DMS 273 treated with DMSO at 0.1 percent for 48 hours (cell line): ENCODE measurements at regions not wholly inside any gene's neighbourhood (a gene's known extent, or its start where the extent isn't known, plus 50 kb on each side); places are given as distances from the start of the nearest gene placed in this dataset.
A peak's percentile ranks its signal among the peaks of the same experiment; 100 is the strongest.
"Not testable (repeated sequence)": the region's sequence is repeated elsewhere in the genome, so short reads cannot be mapped to it uniquely, and the experiment has no call there.

Experiments
- DNase-seq: peaks from one replicate; lab custom pipeline; 2025; lab: John Stamatoyannopoulos, UW

DNA sequence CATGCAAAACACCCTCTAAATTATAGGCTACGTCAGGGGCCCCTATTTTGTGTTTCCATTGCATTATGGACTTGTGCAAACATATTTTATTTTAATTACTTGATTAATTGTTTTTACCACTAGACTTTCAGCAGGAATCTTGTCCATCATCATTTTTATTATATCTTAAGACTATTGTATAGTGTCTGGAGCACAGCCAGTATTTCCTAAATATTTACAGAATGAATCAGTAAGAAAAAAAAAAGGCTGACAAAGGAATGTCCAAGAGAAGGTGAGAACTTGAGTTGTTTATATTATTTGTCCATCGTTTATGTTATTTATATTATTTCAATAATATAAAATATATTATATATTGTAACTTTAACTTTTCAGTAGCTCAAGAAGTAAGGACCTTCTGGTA lies 664.7 kb downstream of the SLC6A15 start:
- no peak for DNase-seq

DNA sequence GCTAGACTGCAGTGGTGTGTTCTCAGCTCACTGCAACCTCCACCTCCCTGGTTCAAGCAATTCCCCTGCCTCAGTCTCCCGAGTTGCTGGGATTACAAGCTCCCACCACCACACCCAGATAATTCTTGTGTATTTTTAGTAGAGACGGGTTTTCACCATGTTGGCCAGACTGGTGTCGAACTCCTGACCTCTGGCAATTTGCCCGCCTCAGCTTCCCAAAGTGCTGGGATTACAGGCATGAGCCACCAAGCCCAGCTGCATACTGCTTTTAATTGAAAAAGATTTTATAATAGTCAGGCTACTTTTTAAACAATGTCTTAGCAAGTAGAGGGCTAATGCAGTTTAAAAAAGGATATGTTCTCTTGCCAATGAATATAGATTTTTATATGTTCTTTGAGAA lies 668.9 kb downstream of the SLC6A15 start:
- no peak for DNase-seq

DNA sequence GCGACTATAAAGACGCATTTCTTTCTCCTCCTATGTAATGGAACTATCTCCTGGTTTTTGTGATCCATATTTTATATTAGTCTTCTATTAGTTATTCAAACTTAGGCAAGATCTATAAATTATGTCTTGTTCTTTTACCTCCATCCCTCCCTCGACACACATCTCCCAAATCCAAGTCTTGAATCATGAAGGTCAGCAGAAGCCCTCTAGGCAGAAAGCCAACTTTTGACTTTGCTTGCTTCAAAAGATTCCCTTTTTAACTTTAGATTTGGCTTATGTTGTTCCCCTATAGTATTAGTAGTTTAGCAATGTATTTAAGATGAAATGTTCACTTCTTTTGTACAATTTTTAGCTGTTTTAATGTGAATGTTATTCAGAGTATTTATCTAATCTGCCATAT lies 689.8 kb downstream of the SLC6A15 start:
- DNase-seq, result no peak

DNA sequence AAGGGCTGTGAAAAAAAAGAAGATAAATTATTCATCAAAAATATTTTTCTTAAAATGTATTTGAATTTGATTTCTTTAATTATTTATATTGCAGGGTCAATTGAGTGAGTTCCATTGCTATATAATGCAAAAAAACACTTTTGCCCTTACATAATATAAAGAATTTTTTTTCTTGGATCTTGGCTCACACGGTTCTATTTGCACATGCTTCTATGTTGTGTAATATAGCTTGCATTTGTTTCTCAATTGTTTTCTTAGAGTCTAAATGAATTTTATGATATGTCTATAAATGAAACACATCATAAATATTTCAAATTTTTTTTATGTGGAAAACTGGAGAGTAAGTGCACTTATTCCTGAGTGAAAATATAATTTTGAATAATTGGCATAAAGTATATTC lies 694.2 kb downstream of the SLC6A15 start:
- DNase-seq, result no peak

DNA sequence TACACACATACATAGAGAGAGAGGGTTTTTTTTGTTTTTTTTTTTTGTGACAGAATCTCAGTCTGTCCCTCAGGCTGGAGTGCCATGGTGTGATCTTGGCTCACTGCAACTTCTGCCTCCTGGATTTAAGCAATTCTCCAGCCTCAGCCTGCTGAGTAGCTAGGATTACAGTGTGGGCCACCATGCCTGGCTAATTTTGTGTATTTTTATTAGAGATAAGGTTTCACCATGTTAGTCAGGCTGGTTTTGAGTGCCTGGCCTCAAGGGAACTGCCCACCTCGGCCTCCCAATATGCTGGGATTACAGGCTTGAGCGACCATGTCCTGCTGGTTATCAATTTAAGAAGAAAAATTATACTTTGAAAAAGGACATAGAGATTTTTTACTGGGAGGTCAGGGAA lies 710.6 kb downstream of the SLC6A15 start:
- DNase-seq, result peak; percentile 21

DNA sequence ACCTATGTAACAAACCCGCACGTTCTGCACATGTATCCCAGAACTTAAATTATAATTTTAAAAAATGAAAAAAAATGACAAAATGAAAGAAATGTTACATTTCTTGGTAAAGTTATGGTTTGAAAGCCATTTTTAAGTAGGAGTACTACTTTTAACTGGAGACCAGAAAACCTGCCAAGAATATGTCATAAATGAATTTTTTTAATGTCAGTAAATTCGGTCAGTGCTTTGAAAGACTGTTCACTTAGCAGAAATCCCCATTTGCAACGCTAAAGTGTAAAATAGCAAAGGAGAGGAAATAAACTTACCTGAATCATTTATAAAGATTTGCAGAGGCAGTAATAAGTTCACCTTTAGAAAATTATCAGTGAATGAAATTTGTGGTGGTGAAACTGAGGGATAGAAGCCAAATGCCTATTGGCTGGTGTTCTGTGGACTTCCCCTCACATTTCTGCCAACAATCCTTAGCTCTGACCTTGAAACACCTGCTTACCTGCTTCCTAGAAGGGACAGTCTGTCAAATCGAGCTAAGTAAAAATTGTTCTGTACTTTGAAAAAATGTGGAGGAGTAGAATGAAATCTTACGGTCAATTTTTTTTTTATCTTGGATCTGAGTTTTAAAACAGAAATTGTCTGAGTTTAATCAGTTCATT lies 714.2 kb downstream of the SLC6A15 start:
- no peak for DNase-seq

DNA sequence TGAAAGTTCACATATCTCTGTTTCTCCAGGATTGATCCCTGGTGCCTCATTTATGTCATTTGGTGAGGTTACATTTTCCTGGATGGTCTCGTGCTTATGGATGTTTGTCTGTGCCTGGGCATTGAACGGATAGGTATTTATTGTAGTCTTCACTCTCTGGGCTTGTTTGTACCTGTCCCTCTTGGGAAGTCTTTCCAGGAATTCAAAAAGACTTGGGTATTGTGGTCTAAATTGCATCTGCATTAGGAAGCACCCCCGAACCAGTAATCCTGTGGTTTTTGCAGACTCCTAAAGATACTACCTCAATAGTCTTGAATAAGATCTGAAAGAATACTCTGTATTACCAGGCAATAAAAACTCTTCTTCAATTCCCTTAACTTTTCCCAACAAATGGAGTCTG lies 720.8 kb downstream of the SLC6A15 start:
- no peak for DNase-seq

DNA sequence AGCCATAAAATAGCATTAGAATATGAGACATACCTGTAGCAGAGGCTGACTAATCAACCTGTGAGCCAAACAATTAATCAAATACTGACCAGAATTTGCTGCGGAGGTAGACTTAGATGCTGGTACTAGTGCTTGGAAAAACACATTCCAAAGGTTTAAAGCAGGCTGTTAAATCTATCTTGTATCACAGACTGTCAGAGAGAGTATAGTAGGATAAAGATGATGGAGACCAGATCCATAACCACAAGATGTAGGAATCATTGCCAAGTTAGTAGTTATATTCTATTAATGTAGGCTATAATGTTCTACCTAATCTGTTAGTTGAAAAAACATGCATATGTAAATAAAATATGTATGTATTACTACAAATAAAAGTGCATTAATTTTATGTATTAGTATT lies 726.2 kb downstream of the SLC6A15 start:
- DNase-seq, result no peak

DNA sequence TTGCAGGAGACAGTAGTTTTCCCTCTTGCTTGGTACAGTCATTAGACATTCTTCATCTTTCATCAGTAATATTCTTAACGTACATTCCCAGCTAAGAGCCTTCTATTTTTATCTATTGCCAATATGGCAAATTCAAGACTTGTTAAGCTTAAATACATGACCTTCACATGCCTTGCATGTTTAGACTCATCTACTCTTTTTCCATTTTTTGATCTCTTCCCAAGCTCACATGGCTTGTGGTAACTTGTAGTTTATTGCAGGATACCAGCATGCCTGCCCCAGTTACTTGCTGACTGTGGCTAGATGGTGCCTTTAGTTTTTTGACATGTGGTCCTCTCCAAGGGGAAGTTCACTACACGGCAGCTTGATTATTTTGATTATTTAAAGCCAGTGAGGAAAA lies 729.0 kb downstream of the SLC6A15 start:
- DNase-seq, result no peak

DNA sequence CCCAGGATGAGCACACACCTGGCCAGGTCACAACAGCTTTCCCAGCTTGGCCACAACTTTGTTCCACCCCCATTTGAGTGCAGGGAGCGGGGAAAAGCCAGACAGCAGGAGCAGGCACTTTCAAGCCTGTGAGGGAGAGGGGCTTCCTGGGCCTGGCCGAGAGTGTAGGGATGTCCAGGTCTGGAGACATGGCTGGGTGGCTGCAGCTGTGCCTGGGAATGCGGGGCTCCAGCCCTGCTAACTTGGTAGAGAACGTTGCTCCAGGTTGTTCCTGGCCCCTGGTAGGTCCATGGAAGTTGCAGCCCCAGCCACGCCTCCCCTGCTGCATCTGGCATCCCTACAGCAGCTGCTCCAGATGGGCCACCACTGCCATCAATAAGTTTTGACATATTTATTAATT lies 738.5 kb downstream of the SLC6A15 start:
- no peak for DNase-seq

DNA sequence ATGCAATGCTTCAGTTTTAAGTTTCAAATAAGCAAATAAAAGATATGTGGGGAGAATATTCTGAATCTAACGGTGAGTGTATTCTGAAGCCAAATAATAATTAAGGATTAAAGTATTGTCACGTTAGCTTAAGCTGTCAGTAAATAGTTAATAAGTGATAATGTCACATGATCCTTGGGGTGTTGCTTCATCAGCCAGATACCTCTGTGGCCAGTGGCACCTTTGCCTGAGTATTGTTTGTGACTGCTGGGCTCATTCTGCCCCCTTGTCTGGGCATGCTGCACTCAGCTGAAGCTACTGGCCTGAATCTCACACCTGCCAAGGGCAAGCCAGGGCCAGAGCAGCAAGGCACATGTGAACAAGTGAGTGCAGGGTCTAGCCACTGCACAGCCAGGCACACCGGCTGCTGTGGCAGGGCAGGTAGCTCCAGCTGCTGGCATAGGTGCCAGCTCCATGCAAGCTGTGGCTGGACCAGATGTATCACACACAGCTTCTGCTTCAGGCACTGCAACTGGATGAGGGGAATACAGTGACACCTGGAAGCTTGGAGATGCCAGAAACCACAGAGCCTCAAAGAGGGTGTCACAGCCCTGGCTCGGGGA lies 739.7 kb downstream of the SLC6A15 start:
- no peak for DNase-seq

DNA sequence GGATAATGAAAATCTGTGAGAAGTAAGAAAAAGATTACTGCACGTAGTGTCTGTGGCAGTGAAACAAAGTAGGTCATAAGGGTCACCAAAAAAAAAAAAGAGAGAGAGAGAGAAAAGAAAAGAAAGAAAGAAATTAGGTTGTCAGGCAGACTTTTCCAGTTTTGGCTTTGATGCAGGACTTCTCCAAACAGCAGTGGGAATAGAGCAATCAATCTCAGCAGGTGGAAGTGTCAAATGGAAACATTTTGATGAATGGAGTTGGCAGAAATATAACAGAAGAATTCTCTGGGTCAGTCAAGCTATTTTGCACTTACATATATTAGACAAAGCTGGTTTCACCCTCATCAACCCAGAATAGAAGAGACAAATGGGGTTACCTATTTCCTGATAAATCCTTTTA lies 745.8 kb downstream of the SLC6A15 start:
- DNase-seq, result no peak

DNA sequence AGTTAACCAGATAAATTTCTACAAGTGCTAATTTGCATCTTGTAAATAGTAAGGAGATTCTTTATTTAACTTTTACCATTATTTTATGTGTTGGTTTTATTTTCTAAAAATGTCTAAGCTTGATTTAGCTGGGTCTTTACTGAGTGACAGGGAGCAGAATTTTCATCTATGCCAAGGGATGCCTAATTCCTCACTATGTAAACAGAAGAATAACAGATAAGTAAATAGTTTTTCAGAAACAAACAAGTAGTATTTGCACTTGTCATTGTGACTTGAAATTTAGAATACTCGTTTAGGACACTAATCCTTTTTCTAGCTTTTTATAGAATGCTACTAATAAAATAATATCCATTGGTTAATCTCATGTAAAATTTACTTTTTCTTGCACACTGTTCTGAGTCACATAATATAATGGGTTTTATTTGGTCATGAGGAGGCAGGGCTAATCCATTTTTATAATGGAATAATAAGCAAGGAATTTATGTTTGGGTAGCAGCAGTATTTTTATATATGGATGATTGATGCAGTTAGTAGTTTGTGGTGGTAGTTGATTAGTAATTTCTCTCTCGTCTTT lies 746.5 kb downstream of the SLC6A15 start:
- DNase-seq, result no peak

DNA sequence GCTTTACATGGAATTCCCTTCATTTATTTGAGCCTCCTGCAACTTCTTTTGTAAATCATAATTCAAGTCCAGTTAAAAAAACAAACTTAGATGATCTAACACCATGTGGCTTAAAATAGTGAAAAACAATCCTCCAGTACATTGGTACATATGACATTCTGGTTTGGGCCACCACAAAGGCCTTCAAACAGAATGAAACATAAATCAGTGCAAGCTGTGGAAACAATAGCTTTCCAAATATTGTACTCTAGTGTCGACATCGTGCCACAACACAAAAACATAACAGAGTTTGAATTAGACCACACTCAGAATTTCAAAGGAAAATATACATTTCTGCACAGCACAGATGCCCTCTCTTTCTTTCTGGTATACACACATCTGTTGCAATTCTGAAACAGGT lies 751.3 kb downstream of the SLC6A15 start:
- no peak for DNase-seq

DNA sequence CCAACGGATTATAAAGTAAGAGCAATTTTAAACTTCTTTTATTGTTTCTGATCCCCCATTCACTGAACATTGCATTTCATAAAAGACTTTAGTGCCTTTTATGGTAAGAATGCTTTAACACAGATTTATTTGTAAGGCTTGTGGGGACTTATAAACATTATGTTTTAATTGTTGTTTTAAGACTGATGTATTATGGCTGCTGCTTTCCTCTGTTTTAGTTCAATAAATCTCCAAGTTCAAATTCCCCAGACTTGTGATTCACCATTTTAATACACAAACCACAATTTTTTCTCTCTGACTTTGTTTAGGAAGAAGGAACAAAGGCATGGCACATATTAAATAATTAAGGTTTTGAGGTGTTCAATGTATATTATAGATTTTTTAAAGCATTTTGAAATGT lies 753.3 kb downstream of the SLC6A15 start:
- DNase-seq, result no peak

DNA sequence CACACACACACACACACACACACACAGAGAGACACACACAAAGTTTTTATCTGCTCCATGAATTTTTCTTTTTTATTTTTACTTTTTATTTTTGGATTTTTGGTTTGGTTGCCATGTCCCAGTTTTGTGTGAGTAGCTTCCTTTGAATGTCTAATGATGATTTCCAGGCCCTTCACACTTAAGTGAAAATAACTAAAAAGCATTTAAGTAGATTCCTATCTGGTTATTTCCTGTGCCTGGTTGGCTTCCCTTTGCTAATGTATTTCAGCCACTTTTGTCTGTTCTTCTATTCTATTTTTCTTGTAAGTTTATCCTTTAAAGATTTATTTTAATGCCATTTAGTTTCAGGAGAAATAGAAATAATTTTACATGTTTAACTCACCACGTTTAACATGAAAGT lies 755.4 kb downstream of the SLC6A15 start:
- DNase-seq, result no peak

DNA sequence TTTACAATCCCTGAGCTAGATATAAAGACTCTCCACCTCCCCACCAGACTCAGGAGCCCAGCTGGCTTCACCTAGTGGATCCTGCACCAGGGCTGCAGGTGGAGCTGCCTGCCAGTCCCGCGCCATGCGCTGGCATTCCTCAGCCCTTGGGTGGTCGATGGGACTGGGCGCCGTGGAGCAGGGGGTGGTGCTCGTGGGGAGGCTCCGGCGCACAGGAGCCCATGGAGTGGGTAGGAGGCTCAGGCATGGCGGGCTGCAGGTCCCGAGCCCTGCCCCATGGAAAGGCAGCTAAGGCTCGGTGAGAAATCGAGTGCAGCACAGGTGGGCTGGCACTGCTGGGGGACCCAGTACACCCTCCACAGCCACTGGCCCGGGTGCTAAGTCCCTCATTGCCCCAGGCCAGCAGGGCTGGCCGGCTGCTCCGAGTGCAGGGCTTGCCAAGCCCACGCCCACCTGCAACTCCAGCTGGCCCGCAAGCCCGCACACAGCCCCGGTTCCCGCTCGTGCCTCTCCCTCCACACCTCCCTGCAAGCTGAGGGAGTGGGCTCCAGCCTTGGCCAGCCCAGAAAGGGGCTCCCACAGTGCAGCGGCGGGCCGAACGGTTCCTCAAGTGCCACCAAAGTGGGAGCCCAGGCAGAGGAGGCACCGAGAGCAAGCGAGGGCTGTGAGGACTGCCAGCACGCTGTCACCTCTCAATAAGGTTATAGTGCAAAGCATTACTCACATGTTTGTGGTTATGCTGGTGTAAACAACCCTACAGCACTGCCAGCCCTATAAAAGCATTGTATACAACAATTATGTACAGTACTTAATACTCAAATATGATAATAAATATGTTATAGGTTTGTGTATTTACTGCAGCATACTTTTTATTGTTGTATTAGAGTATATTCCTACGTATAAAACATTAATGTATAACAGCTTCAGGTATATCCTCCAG lies 757.3 kb downstream of the SLC6A15 start:
- not testable (repeated sequence) for DNase-seq

DNA sequence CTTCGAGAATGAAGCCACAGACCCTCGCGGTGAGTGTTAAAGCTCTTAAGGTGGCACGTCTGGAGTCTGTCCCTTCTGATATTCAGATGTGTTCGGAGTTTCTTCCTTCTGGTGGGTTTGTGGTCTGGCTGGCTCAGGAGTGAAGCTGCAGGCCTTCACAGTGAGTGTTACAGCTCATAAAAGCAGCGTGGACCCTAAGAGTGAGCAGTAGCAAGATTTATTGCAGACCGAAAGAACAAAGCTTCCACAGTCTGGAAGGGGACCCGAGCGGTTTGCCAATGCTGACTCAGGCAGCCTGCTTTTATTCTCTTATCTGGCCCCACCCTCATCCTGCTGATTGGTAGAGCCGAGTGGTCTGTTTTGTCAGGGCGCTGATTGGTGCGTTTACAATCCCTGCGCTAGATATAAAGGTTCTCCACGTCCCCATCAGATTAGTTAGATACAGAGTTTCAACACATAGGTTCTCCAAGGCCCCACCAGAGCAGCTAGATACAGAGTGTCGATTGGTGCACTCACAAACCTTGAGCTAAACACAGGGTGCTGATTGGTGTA lies 758.1 kb downstream of the SLC6A15 start:
- DNase-seq, result not testable (repeated sequence)

DNA sequence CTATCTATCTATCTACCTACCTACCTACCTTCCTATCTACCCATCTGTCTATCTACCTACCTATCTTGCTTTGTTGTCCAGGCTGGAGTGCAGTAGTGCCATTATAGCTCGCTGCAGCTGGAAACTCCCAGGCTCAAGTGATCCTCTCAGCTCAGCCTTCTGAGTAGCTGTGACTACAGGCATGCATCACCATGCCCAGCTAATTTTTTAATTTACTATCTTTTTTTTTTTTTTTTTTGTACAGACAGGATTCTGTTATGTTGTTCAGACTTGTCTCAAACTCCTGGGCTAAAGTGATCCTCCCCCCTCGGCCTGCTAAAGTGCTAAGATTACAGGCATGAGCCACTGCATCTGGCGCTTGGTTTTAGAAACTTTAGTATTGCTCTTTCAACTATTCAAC lies 762.4 kb downstream of the SLC6A15 start:
- peak; percentile 11 for DNase-seq

DNA sequence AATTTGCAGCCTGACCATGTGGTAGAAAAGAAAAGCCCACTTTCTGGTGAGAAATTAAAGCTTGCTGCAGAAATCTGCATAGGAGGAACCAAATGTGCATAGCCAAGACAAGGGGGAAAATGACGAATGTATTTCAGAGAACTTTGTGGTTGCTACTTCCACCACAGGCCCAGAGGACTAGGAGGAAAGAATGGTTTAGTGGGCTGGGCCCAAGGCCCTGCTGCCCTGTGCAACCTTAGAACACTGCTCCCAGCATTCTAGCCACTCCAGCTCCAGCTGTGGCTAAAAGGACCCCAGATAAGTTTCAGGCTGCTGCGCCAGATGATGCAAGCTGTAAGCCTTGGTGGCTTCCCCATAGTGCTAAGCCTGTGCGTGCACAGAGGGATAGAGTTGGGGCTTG lies 764.3 kb downstream of the SLC6A15 start:
- no peak for DNase-seq

DNA sequence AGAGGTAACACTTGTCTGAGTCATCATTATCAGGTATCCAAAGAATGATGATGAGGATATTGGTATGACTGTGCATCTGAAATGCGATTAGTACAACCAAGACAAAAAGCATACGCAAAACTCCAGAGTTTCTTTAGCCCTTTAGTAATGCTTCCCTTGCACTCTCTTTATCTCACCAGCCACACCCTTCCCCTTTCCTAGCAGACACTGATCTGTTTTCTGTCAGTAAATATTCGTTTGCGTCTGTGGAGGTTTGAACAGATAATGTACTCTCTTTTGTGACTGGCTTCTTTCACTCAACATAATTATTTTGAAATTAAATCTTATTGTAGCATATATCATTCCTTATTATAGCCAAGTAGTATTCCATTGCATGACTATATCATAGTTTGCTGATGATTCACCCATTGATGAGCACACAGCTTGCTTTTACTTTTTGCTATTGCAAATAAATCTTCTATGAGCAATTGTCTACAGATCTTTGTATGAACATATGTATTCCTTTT lies 775.7 kb downstream of the SLC6A15 start:
- DNase-seq, result no peak

DNA sequence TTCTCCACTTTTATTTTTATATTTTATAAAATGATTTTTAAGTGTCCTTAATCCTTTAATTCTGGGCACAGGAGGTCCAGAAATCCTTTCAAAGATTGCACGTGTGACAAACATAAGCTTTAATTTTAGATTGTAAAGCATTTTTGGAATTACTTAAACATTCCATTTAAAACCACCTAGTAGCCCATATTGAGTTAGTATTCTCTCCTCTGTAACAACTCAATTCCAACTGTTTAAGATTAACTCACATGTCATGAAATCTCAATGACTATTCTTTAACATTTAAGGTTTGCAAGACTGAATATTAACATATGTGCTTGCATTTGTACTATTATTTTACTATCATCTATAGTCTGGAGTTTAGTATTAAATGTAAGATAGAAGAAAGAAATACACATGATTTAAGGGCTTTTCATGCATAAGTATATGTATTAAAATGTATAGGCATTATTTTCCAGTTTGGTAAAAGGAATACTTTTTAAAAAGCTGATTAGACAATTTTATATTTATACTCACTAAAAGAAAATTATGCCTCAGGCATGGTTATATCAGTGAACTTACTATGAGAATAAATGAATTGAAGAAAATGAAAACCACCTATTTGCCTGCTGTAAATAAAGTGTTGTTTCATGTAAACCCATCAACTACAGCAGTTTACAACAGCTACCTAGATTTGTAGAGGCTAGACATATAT lies 776.9 kb downstream of the SLC6A15 start:
- DNase-seq, result no peak
